SK-N-SH (cell line): ENCODE measurements at regions not wholly inside any gene's neighbourhood (a gene's known extent, or its start where the extent isn't known, plus 50 kb on each side); places are given as distances from the start of the nearest gene placed in this dataset.

Experiments used
- GABPA ChIP-seq: IDR thresholded peaks from 2 replicates; pipeline ENCODE4 v1.4.0; 2012; ENCODE audit warnings: low read depth, mild to moderate bottlenecking
- MEF2A ChIP-seq: IDR thresholded peaks from 2 replicates; pipeline ENCODE4 v1.4.0; 2012; ENCODE audit warnings: low read depth, borderline replicate concordance
- MXI1 ChIP-seq: IDR thresholded peaks from 2 replicates; pipeline ENCODE4 v1.6.1; 2012; ENCODE audit warnings: mild to moderate bottlenecking, low read depth, low read length, improper control_type of control experiment
- RXRA ChIP-seq: IDR thresholded peaks from 2 replicates; pipeline ENCODE4 v1.4.0; 2012; ENCODE audit warnings: low read depth, mild to moderate bottlenecking, borderline replicate concordance
- SIN3A ChIP-seq: IDR thresholded peaks from 2 replicates; pipeline ENCODE4 v1.6.1; 2012; ENCODE audit warnings: low read depth, mild to moderate bottlenecking, low read length, moderate library complexity, borderline replicate concordance
- SMC3 ChIP-seq: IDR thresholded peaks from 2 replicates; pipeline ENCODE4 v1.6.1; 2012; ENCODE audit warnings: low read depth, low read length, improper control_type of control experiment
- TF ChIP-seq, protein P1 (sequence below): fragments of 200-600 bp; sonication (generic); IDR thresholded peaks from 2 replicates; pipeline ENCODE4 v1.6.1; 2017; ENCODE audit warnings: antibody characterized with exemption, mild to moderate bottlenecking, moderate library complexity

DNA sequence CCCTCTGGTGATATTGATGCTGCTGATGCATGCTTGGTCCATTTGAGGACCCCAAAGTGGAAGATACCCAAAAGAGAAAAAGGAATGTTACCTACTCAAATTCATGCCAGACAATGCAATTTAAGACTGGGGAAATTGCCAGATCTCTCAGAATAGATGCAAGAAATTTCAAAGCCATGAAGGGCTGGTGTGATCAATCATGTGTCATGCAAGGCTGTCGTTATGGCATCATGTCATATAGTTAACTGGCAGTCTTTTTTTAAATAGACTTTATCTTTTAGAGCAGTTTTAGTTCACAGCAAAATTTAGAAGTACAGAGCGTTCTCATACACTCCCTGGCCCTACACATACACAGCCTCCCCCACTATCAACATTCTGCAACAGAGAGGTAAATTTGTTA, 53.1 kb upstream of the ABHD2 start:
- no peak for TF ChIP-seq MEF2A
- TF ChIP-seq, protein P1, sequence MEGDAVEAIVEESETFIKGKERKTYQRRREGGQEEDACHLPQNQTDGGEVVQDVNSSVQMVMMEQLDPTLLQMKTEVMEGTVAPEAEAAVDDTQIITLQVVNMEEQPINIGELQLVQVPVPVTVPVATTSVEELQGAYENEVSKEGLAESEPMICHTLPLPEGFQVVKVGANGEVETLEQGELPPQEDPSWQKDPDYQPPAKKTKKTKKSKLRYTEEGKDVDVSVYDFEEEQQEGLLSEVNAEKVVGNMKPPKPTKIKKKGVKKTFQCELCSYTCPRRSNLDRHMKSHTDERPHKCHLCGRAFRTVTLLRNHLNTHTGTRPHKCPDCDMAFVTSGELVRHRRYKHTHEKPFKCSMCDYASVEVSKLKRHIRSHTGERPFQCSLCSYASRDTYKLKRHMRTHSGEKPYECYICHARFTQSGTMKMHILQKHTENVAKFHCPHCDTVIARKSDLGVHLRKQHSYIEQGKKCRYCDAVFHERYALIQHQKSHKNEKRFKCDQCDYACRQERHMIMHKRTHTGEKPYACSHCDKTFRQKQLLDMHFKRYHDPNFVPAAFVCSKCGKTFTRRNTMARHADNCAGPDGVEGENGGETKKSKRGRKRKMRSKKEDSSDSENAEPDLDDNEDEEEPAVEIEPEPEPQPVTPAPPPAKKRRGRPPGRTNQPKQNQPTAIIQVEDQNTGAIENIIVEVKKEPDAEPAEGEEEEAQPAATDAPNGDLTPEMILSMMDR = no peak
- no peak for TF ChIP-seq RXRA
- no peak for TF ChIP-seq GABPA
- TF ChIP-seq MXI1 = no peak
- TF ChIP-seq SIN3A = no peak
- no peak for TF ChIP-seq SMC3
